HL-60 (cell line): ENCODE measurements at regions not wholly inside any gene's neighbourhood (a gene's known extent, or its start where the extent isn't known, plus 50 kb on each side); places are given as distances from the start of the nearest gene placed in this dataset.

Source experiments
- DNase-seq, 2 experiments: peaks; one replicate each; pipeline ENCODE4 v3.0.0-alpha.2; 2010 to 2020; ENCODE audit warnings: low read depth in 1 of 2, low spot score in 1 of 2
- H3K27ac ChIP-seq: fragments of 250-450 bp; sonication (Bioruptor Pico); replicated peaks from 2 replicates; pipeline ENCODE4 v1.5.1; 2020; ENCODE audit warnings: mild to moderate bottlenecking, moderate library complexity
- H3K27me3 ChIP-seq: fragments of 250-450 bp; sonication (Bioruptor Pico); 2 replicates; pipeline ENCODE4 v1.5.1; 2021; ENCODE audit warnings: mild to moderate bottlenecking, moderate library complexity; ENCODE audit not compliant: insufficient read depth, poor library complexity, severe bottlenecking
- H3K4me3 ChIP-seq: replicated peaks from 2 replicates; pipeline ENCODE4 v1.5.1; 2011; ENCODE audit warnings: mild to moderate bottlenecking, control low read depth, low read length; ENCODE audit not compliant: insufficient read depth
- CTCF ChIP-seq: IDR thresholded peaks from one replicate; pipeline ENCODE4 v1.5.1; 2011; ENCODE audit warnings: low read length, control low read depth, inconsistent platforms; ENCODE audit not compliant: insufficient read depth
- GABPA ChIP-seq: IDR thresholded peaks from 2 replicates; pipeline ENCODE4 v1.6.1; 2012; ENCODE audit warnings: low read depth
- POLR2AphosphoS5 ChIP-seq: IDR thresholded peaks from 2 replicates; pipeline ENCODE4 v1.6.1; 2012; ENCODE audit warnings: low read depth
- REST ChIP-seq: IDR thresholded peaks from 2 replicates; pipeline ENCODE4 v1.6.1; 2012; ENCODE audit warnings: low read depth; ENCODE audit not compliant: insufficient replicate concordance
- SPI1 ChIP-seq: IDR thresholded peaks from 2 replicates; pipeline ENCODE4 v1.6.1; 2012; ENCODE audit warnings: low read depth, mild to moderate bottlenecking, borderline replicate concordance

DNA sequence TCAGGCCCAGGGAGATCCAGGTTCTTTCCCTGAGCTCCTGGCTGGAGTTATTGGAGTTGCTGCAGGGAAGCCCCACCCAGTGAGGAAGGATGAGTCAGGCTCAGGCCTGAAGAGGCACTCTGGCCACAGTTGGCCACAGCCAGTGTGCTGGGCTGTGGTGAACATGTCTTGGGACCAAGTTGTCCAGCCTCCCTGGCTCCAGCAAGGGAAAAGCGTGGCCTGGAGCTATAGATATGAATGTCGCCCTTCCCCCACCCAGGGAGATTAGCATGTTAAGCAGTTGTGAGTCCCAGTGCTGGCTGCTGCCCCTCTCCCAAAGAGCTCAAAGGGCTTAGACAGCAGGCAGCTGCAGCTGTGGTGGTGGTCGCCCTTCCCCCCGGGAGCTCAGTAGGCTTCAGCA is 963.2 kb downstream of the ROBO2 start:
- no peak for DNase-seq
- H3K27me3 ChIP-seq, result no peaks in the 10 kb centered on the region
- no peak for TF ChIP-seq SPI1
- no peak for TF ChIP-seq REST
- no peak for TF ChIP-seq GABPA
- no peak for TF ChIP-seq POLR2AphosphoS5
- no peak for TF ChIP-seq CTCF
- H3K4me3 ChIP-seq, result no peak overlapping the region
- H3K27ac ChIP-seq, result no peak overlapping the region

DNA sequence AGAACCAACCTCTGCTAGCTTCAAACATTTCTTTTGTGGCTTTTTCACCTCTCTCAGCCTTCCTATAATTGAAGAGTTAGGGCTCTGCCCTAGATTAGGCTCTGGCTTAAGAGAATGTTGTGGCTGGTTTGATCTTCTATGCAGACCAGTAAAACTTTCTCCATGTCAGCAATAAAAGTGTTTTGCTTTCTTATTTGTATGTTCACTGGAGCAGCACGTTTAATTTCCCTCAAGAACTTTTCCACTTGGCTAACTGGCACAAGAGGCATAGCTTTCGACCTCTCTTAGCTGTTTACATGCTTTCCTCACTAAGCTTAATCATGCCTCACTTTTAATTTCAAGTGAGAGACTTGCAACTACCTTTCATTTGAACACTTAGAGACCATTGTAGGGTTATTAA is 964.7 kb downstream of the ROBO2 start:
- Histone ChIP-seq H3K27ac (no peak overlapping the region), H3K4me3 (no peak overlapping the region), H3K27me3 (no peaks in the 10 kb centered on the region)
- no peak for DNase-seq
- TF ChIP-seq POLR2AphosphoS5, result no peak
- TF ChIP-seq SPI1, result no peak
- no peak for TF ChIP-seq GABPA
- TF ChIP-seq REST, result no peak
- TF ChIP-seq CTCF, result no peak

GRCh38 chr3:78013653-78014052 is 973.8 kb downstream of the ROBO2 start:
- no peaks in the 10 kb centered on the region for H3K27me3 ChIP-seq
- no peak overlapping the region for H3K27ac ChIP-seq
- DNase-seq, result no peak
- no peak overlapping the region for H3K4me3 ChIP-seq
- TF ChIP-seq SPI1, result no peak
- no peak for TF ChIP-seq GABPA
- no peak for TF ChIP-seq REST
- no peak for TF ChIP-seq CTCF
- TF ChIP-seq POLR2AphosphoS5, result no peak
